Left ventricle myocardium inferior (tissue), 1 donor: ENCODE measurements at regions not wholly inside any gene's neighbourhood (a gene's known extent, or its start where the extent isn't known, plus 50 kb on each side); places are given as distances from the start of the nearest gene placed in this dataset.
A peak's percentile ranks its signal among the peaks of the same experiment; 100 is the strongest.

ENCODE experiments used
- DNase-seq: peaks from one replicate; pipeline ENCODE4 v3.0.0-alpha.2; 2020
- H3K27ac ChIP-seq: fragments of 200-600 bp; replicated peaks from 2 replicates; pipeline ENCODE4 v1.8.0; 2021
- H3K27me3 ChIP-seq: fragments of 200-600 bp; 2 replicates; pipeline ENCODE4 v1.8.0; 2021; ENCODE audit warnings: low read depth
- H3K36me3 ChIP-seq: fragments of 200-600 bp; 2 replicates; pipeline ENCODE4 v1.8.0; 2021
- H3K4me1 ChIP-seq: fragments of 200-600 bp; 2 replicates; pipeline ENCODE4 v1.8.0; 2021
- H3K4me3 ChIP-seq: fragments of 200-600 bp; 2 replicates; pipeline ENCODE4 v1.8.0; 2021; ENCODE audit warnings: mild to moderate bottlenecking, moderate library complexity
- H3K9me3 ChIP-seq: fragments of 200-600 bp; replicated peaks from 2 replicates; pipeline ENCODE4 v1.8.0; 2021
- CTCF ChIP-seq: fragments of 200-600 bp; IDR thresholded peaks from 2 replicates; pipeline ENCODE4 v1.8.0; 2021; ENCODE audit warnings: antibody characterized with exemption, mild to moderate bottlenecking, borderline replicate concordance
- intact Hi-C: fragments of 100-400 bp; cut with micrococcal nuclease; formaldehyde crosslinking; loops from one replicate; pipeline ENCODE4 v1.11.0; 2022
- donor health status: DM: no; HTN: yes; CAD: no; lungs with severe emphysema.

GRCh38 chr2:145075454-145076062, 555.6 kb upstream of the ZEB2 start:
- TF ChIP-seq CTCF: no peak
- no peaks in the 10 kb centered on the region for H3K36me3 ChIP-seq

GRCh38 chr2:145070703-145071102, 550.8 kb upstream of the ZEB2 start:
- Histone ChIP-seq H3K27ac (no peak overlapping the region), H3K4me3 (no peak overlapping the region), H3K27me3 (no peaks in the 10 kb centered on the region), H3K9me3 (peaks cover 6% of the 10 kb centered on the region), H3K36me3 (no peaks in the 10 kb centered on the region), H3K4me1 (no peaks in the 10 kb centered on the region)
- intact Hi-C loops: no loop called here
- no peak for DNase-seq
- TF ChIP-seq CTCF: no peak

More at GRCh38 chr2:145075454-145076062, 555.6 kb upstream of the ZEB2 start:
- Histone ChIP-seq H3K4me1 (no peaks in the 10 kb centered on the region), H3K27ac (no peak overlapping the region), H3K4me3 (no peak overlapping the region), H3K27me3 (no peaks in the 10 kb centered on the region), H3K9me3 (no peaks in the 10 kb centered on the region)
- intact Hi-C loops: no loop called here
- no peak for DNase-seq

- intact Hi-C loops: no loop called here
- DNase-seq: no peak
- Histone ChIP-seq H3K4me1 (peaks cover 5% of the 10 kb centered on the region), H3K27ac (peak overlapping the region; percentile 89), H3K4me3 (no peak overlapping the region), H3K9me3 (peaks cover 6% of the 10 kb centered on the region), H3K27me3 (no peaks in the 10 kb centered on the region), H3K36me3 (no peaks in the 10 kb centered on the region)
- TF ChIP-seq CTCF: no peak
Observed at GRCh38 chr2:145068509-145068908, 548.6 kb upstream of the ZEB2 start.

- Histone ChIP-seq H3K4me3 (no peak overlapping the region), H3K9me3 (peaks cover 6% of the 10 kb centered on the region), H3K36me3 (no peaks in the 10 kb centered on the region), H3K4me1 (peaks cover 5% of the 10 kb centered on the region), H3K27me3 (no peaks in the 10 kb centered on the region), H3K27ac (peak overlapping the region; percentile 89)
- intact Hi-C loops: no loop called here
- DNase-seq: no peak
- no peak for TF ChIP-seq CTCF
Observed at GRCh38 chr2:145067549-145068030, 547.7 kb upstream of the ZEB2 start.

GRCh38 chr2:145066856-145067548, 547.1 kb upstream of the ZEB2 start:
- Histone ChIP-seq H3K36me3 (no peaks in the 10 kb centered on the region), H3K27me3 (no peaks in the 10 kb centered on the region), H3K4me1 (peaks cover 5% of the 10 kb centered on the region), H3K9me3 (peaks cover 6% of the 10 kb centered on the region), H3K4me3 (peak overlapping the region; percentile 15), H3K27ac (peak overlapping the region; percentile 89)
- no peak for TF ChIP-seq CTCF
- DNase-seq: peak; percentile 18
- intact Hi-C loops: no loop called here
